H9 (cell line): ENCODE measurements at regions not wholly inside any gene's neighbourhood (a gene's known extent, or its start where the extent isn't known, plus 50 kb on each side); places are given as distances from the start of the nearest gene placed in this dataset.

Experiments
- DNase-seq: peaks from one replicate; pipeline ENCODE4 v3.0.0-alpha.2; 2017
- H2AFZ ChIP-seq: one replicate; pipeline ENCODE4 v1.6.1; 2013; ENCODE audit warnings: mild to moderate bottlenecking, low read length, control low read depth, moderate library complexity
- H2AK5ac ChIP-seq: 2 replicates; pipeline ENCODE4 v1.6.1; 2013; ENCODE audit warnings: low read length, control low read depth, mixed read lengths; ENCODE audit not compliant: insufficient read length
- H2BK120ac ChIP-seq: one replicate; pipeline ENCODE4 v1.6.1; 2013; ENCODE audit warnings: low read depth, mild to moderate bottlenecking, low read length, control low read depth, inconsistent platforms; ENCODE audit not compliant: poor library complexity, severe bottlenecking
- H2BK12ac ChIP-seq: 2 replicates; pipeline ENCODE4 v1.6.1; 2013; ENCODE audit warnings: low read length, control low read depth, mixed read lengths, low read depth; ENCODE audit not compliant: insufficient read length
- H2BK15ac ChIP-seq: 2 replicates; pipeline ENCODE4 v1.6.1; 2013; ENCODE audit warnings: low read depth, low read length, control low read depth
- H2BK20ac ChIP-seq: one replicate; pipeline ENCODE4 v1.6.1; 2013; ENCODE audit warnings: low read depth, mild to moderate bottlenecking, low read length, control low read depth, inconsistent platforms; ENCODE audit not compliant: poor library complexity, severe bottlenecking
- H2BK5ac ChIP-seq: 2 replicates; pipeline ENCODE4 v1.6.1; 2013; ENCODE audit warnings: low read length, control low read depth, mixed read lengths; ENCODE audit not compliant: insufficient read length
- H3K14ac ChIP-seq: 2 replicates; pipeline ENCODE4 v1.6.1; 2013; ENCODE audit warnings: low read length, control low read depth; ENCODE audit not compliant: insufficient read depth
- H3K18ac ChIP-seq: 2 replicates; pipeline ENCODE4 v1.6.1; 2013; ENCODE audit warnings: low read depth, mild to moderate bottlenecking, mixed read lengths, low read length, control low read depth; ENCODE audit not compliant: insufficient read length
- H3K23ac ChIP-seq: 2 replicates; pipeline ENCODE4 v1.6.1; 2013; ENCODE audit warnings: low read length, control low read depth, mixed read lengths, low read depth; ENCODE audit not compliant: insufficient read length
- H3K23me2 ChIP-seq: 2 replicates; pipeline ENCODE4 v1.6.1; 2013; ENCODE audit warnings: low read depth, mild to moderate bottlenecking, mixed read lengths, low read length, control low read depth; ENCODE audit not compliant: insufficient read length, poor library complexity, severe bottlenecking
- H3K27ac ChIP-seq: 2 replicates; pipeline ENCODE4 v1.5.1; 2013; ENCODE audit warnings: low read length, control low read depth, mixed read lengths, low read depth; ENCODE audit not compliant: insufficient read length
- H3K27me3 ChIP-seq: 2 replicates; pipeline ENCODE4 v1.6.1; 2013; ENCODE audit warnings: low read length, control low read depth, inconsistent platforms; ENCODE audit not compliant: insufficient read depth
- H3K4ac ChIP-seq: 2 replicates; pipeline ENCODE4 v1.6.1; 2013; ENCODE audit warnings: low read depth, mild to moderate bottlenecking, control low read depth, inconsistent platforms, low read length, moderate library complexity
- H3K4me1 ChIP-seq: 2 replicates; pipeline ENCODE4 v1.6.1; 2013; ENCODE audit warnings: low read length, control low read depth, inconsistent platforms; ENCODE audit not compliant: insufficient read depth
- H3K4me2 ChIP-seq: 2 replicates; pipeline ENCODE4 v1.6.1; 2013; ENCODE audit warnings: low read length, control low read depth, mixed read lengths; ENCODE audit not compliant: insufficient read length, insufficient read depth
- H3K56ac ChIP-seq: 2 replicates; pipeline ENCODE4 v1.6.1; 2013; ENCODE audit warnings: low read depth, mild to moderate bottlenecking, mixed read lengths, low read length, control low read depth; ENCODE audit not compliant: insufficient read length
- H3K79me1 ChIP-seq: 2 replicates; pipeline ENCODE4 v1.6.1; 2013; ENCODE audit warnings: low read depth, mild to moderate bottlenecking, moderate library complexity, low read length, control low read depth, inconsistent platforms; ENCODE audit not compliant: insufficient read depth, poor library complexity, severe bottlenecking
- H3K79me2 ChIP-seq: 2 replicates; pipeline ENCODE4 v1.6.1; 2013; ENCODE audit warnings: low read length, control low read depth, inconsistent platforms; ENCODE audit not compliant: insufficient read depth
- H3K9ac ChIP-seq: 2 replicates; pipeline ENCODE4 v1.6.1; 2013; ENCODE audit warnings: low read length, control low read depth, mixed read lengths; ENCODE audit not compliant: insufficient read length; ENCODE audit errors: extremely low read depth
- H3K9me3 ChIP-seq: one replicate; pipeline ENCODE4 v1.6.1; 2013; ENCODE audit warnings: low read depth, low read length, inconsistent platforms; ENCODE audit not compliant: control insufficient read depth
- H3T11ph ChIP-seq: one replicate; pipeline ENCODE4 v1.6.1; 2013; ENCODE audit warnings: mild to moderate bottlenecking, low read length, control low read depth, inconsistent platforms
- H4K20me1 ChIP-seq: one replicate; pipeline ENCODE4 v1.6.1; 2013; ENCODE audit not compliant: control insufficient read depth, insufficient read length, insufficient read depth
- H4K5ac ChIP-seq: 2 replicates; pipeline ENCODE4 v1.6.1; 2013; ENCODE audit warnings: low read depth, mild to moderate bottlenecking, mixed read lengths, low read length, control low read depth; ENCODE audit not compliant: insufficient read length
- H4K8ac ChIP-seq: replicated peaks from 2 replicates; pipeline ENCODE4 v1.6.1; 2013; ENCODE audit warnings: low read length, control low read depth, mixed read lengths, low read depth; ENCODE audit not compliant: insufficient read length
- H4K91ac ChIP-seq: 2 replicates; pipeline ENCODE4 v1.6.1; 2013; ENCODE audit warnings: low read depth, mild to moderate bottlenecking, moderate library complexity, mixed read lengths, low read length, control low read depth; ENCODE audit not compliant: insufficient read length
- H3K27ac Mint-ChIP-seq, 3 experiments: 2 replicates in 2 of 3; 3 replicates in 1 of 3; pipeline ENCODE4 v1.8.0; 2020 to 2021; ENCODE audit warnings: mixed read lengths in 3 of 3, mild to moderate bottlenecking in 1 of 3, moderate library complexity in 1 of 3
- H3K27me3 Mint-ChIP-seq: 2 replicates; pipeline ENCODE4 v1.8.0; 2021; ENCODE audit warnings: low read depth, mild to moderate bottlenecking, moderate library complexity, mixed read lengths
- H3K36me3 Mint-ChIP-seq, 3 experiments: 2 replicates in 2 of 3; 3 replicates in 1 of 3; pipeline ENCODE4 v1.8.0; 2020 to 2021; ENCODE audit warnings: low read depth in 3 of 3, mixed read lengths in 3 of 3; ENCODE audit not compliant: insufficient read depth in 1 of 3
- H3K4me1 Mint-ChIP-seq, 2 experiments: 2 replicates each; pipeline ENCODE4 v1.8.0; 2020; ENCODE audit warnings: mixed read lengths in 2 of 2
- H3K4me3 Mint-ChIP-seq, 2 experiments: 2 replicates in 1 of 2; 3 replicates in 1 of 2; pipeline ENCODE4 v1.8.0; 2020 to 2021; ENCODE audit warnings: mild to moderate bottlenecking in 2 of 2, mixed read lengths in 2 of 2, moderate library complexity in 1 of 2
- H3K9me3 Mint-ChIP-seq, 2 experiments: 2 replicates in 1 of 2; 3 replicates in 1 of 2; pipeline ENCODE4 v1.8.0; 2020; ENCODE audit warnings: mild to moderate bottlenecking in 2 of 2, mixed read lengths in 2 of 2, moderate library complexity in 1 of 2
- CTCF ChIP-seq: fragments of 200-600 bp; sonication (generic); conservative IDR thresholded peaks from 3 replicates; pipeline ENCODE4 v1.8.0; 2021; ENCODE audit warnings: antibody characterized with exemption, mild to moderate bottlenecking
- WGBS: extraction: QIAGEN DNeasy Blood & Tissue Kit; methylation state at CpG from one replicate; pipeline ENCODE4 v1.1.7; 2013; ENCODE audit warnings: missing lambda C conversion rate, low lambda C conversion rate, mixed read lengths; ENCODE audit not compliant: insufficient read length; ENCODE audit errors: extremely low coverage; 5-methylcytosine and 5-hydroxymethylcytosine counted together

- H3K14ac ChIP-seq, result no peak overlapping the region
- no CpG with 5 or more reads among the region's 3 CpGs for WGBS
Measured at GRCh38 chr15:95171564-95171963, 940.2 kb downstream of the MCTP2 start.

More at GRCh38 chr15:95171564-95171963, 940.2 kb downstream of the MCTP2 start:
- Histone ChIP-seq H3T11ph (no peak overlapping the region), H2AK5ac (no peak overlapping the region), H4K20me1 (no peaks in the 10 kb centered on the region), H3K4me1 (no peaks in the 10 kb centered on the region; the same call in 1 of the 2 replicates), H4K5ac (no peak overlapping the region), H3K79me2 (no peaks in the 10 kb centered on the region), H3K9me3 (no peaks in the 10 kb centered on the region), H2BK15ac (no peak overlapping the region), H2BK120ac (no peak overlapping the region), H3K23me2 (no peaks in the 10 kb centered on the region), H3K4me2 (no peak overlapping the region), H2BK5ac (no peak overlapping the region), H3K79me1 (no peaks in the 10 kb centered on the region), H3K27me3 (no peaks in the 10 kb centered on the region), H2BK12ac (no peak overlapping the region), H3K4ac (no peak overlapping the region), H3K23ac (no peak overlapping the region), H2AFZ (no peak overlapping the region), H3K18ac (no peak overlapping the region), H4K8ac (no peak overlapping the region), H3K9ac (no peak overlapping the region), H2BK20ac (no peak overlapping the region), H3K56ac (no peak overlapping the region), H3K27ac (no peak overlapping the region), H4K91ac (no peak overlapping the region)
- Mint-ChIP-seq H3K4me1 (peaks cover 3 to 14% of the 10 kb centered on the region in 2 experiments; a peak in 3 of 4 replicates), H3K27ac (no peak overlapping the region), H3K27me3 (no peaks in the 10 kb centered on the region), H3K4me3 (no peak overlapping the region), H3K9me3 (peaks cover 3% of the 10 kb centered on the region in 2 experiments; a peak in 2 of 5 replicates), H3K36me3 (peaks cover 0 to 1% (median 0%) of the 10 kb centered on the region in 3 experiments; a peak in 1 of 7 replicates)
- no peak for DNase-seq
- TF ChIP-seq CTCF, result no peak
